H1 (cell line): ENCODE measurements at regions not wholly inside any gene's neighbourhood (a gene's known extent, or its start where the extent isn't known, plus 50 kb on each side); places are given as distances from the start of the nearest gene placed in this dataset.

ENCODE experiments used
- EZH2 ChIP-seq: fragments of 200-600 bp; sonication (generic); IDR thresholded peaks from 2 replicates; pipeline ENCODE4 v1.7.1; 2012; ENCODE audit warnings: low read depth, mild to moderate bottlenecking, moderate library complexity, low read length, inconsistent platforms; ENCODE audit not compliant: severe bottlenecking
- NANOG ChIP-seq: IDR thresholded peaks from 2 replicates; pipeline ENCODE4 v1.6.1; 2011; ENCODE audit warnings: low read length, low read depth, mild to moderate bottlenecking, inconsistent platforms; ENCODE audit not compliant: insufficient read depth, poor library complexity, severe bottlenecking
- SP2 ChIP-seq: IDR thresholded peaks from 2 replicates; pipeline ENCODE4 v1.6.1; 2012; ENCODE audit warnings: mild to moderate bottlenecking, low read length, inconsistent platforms
- SRF ChIP-seq: IDR thresholded peaks from 2 replicates; pipeline ENCODE4 v1.6.1; 2011; ENCODE audit warnings: mild to moderate bottlenecking, low read depth, low read length, moderate library complexity

DNA sequence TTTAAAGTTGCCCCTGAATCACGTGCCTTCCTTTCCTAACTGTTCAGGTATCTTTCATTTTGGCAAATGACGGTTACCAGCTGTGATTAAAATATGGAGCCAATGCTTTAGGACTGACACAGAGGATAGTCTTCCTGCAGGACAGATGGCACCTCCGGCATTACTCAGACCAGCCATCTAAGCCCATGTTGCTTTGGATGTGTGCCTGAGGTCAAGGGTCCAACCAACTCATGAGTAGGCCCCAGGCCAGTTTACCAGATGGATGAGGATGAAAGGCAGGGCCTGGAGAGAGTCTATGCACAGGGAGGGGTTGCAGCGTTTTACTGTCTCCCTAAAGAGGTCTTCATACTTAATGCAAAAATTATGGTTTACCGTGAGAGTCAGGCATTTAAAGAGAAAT lies 174.0 kb upstream of the GATB start:
- no peak for TF ChIP-seq NANOG
- TF ChIP-seq SRF: no peak
- no peak for TF ChIP-seq SP2
- TF ChIP-seq EZH2: no peak
